GM19043 (cell line): ENCODE measurements at regions not wholly inside any gene's neighbourhood (a gene's known extent, or its start where the extent isn't known, plus 50 kb on each side); places are given as distances from the start of the nearest gene placed in this dataset.

ENCODE experiments used
- ATAC-seq: cut with Tn5 transposase; IDR thresholded peaks from one replicate; pipeline ENCODE4 v1.9.1; 2021; ENCODE audit warnings: low read depth; ENCODE audit not compliant: unreplicated experiment

DNA sequence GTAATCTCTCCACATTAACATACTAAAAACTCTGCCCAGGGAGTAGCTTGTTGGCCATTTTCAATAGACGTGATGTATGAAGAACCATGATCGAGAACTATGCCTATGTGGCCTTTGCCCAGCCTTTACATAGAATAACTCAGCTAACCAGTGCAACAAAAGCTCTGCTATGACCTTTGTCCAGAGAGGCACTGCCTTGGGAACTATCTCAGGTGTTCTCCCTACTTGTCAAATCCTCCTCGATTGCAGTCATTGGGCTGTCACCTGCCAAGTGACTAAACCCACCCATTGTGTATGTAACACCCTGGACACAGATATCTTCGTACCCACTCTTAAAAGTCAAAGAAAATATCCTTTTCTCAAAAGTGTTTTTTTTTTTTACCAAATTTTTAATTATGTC is 610.3 kb upstream of the GALNTL6 start:
- ATAC-seq: no peak

DNA sequence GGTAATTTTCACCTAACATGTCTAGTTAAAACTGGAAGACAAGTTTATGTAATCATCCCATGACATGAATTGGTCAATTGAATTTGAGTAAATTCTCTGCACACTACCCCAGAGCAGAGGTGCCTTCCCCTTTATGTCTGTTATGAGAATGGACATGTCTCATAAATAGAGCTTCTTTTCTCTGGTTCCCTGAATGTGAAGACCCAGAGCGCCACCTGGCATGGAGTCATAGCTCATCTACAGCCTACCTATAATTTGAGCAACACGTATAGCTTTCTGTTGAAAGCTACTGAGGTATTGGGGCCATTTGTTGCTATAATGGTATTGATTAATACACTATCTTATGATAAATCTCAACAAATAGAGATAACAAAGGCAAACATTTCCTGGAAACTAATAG is 626.5 kb upstream of the GALNTL6 start:
- no peak for ATAC-seq

DNA sequence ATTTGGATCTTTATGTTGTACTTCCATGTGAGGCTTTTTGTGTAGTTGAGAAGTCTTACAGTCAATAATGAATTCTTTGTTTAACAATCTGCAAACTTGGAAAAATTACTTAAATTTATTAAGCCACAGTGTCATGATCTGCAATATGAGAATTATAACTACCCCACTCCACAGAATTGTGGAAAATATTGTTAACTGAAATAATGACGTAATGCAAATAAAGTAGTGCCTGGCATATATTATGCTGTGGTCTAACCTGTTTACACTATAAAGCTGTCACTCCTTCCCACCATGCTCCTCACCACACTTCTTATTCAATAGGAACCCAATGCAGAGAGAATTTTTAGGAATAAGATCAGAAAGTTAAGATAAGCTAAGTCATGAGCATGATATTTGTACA is 632.1 kb upstream of the GALNTL6 start:
- no peak for ATAC-seq

DNA sequence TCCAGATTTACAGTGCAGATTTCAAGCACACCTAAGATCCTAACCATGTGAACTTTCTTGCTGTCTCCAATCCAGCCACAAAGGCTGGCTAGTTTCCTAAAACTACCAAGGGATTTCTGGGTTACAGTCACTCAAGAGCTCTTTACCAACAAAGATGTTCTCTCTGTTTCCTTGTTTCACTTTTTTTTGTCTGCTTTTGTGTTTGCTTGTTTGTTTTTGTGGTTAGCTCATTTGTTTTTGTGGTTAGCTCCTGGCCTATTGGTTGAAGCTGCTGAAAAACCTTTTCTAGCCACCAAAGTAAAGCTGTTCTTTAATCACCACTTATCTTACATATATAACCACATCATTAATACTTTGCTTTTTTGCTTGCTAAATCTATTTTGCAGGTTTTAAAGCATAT is 642.5 kb upstream of the GALNTL6 start:
- no peak for ATAC-seq

DNA sequence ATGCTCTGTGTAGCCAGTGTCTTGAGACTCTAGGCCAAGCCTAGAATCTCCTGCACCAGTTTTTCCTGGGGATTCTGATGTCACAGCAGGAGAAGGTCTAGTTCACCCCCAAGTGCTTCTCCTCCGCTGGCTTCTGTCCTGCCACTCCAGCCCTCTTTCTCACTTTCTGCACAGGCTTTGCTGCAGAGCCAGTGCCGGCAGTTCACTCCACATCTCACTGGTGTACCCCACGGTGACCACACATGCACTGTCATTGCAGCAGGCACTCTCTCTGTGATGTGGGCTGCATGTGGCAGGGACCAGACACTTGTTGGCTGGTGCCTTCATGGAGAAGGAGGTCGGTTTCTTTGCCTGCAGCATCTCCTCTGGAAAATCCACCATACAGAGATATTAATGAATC is 643.8 kb upstream of the GALNTL6 start:
- no peak for ATAC-seq

DNA sequence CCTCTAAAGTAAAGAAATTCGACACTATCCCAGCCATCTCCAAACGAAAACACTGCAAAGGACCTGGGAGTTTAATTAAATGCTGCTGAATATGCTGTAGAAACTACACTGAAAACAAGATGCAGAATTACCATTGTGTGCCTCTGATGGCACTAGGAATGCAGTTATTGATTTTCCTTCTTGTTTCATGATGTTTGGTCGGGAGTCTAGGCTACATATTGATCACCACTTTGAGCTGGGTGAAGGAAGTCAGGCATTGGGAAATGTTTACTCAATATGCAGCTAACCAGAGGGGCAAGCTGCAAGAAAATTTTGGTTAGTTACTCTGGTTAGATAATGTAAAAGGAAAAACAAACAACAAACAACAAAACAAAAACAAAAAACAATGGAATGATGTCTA is 650.7 kb upstream of the GALNTL6 start:
- ATAC-seq: no peak

DNA sequence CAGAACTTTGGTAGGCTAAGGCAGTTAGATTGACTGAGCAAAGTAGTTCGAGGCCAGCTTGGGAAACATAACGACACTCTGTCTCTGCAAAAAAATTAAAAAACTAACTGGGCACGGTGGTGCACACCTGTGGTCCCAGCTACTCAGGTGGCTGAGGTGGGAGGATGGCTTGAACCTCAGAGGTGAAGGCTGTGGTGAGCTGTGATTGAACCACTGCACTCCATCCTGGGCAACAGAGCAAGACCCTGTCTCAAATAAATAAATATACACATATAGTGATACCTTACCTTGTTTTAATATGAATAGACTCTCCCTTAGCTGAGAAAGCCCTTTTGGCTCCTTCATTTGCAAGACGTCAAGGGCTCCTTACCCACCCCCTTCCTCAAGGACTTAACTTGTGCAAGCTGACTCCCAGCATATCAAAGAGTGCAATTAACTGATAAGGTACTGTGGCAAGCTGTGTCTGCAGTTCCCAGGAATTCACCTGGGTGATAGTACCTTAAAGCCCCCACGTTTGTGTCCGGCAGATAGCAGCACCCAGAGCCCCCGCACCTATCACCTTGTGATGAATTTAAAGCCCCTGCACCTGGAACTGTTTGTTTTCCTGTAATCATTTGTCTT is 655.6 kb upstream of the GALNTL6 start:
- ATAC-seq: no peak

DNA sequence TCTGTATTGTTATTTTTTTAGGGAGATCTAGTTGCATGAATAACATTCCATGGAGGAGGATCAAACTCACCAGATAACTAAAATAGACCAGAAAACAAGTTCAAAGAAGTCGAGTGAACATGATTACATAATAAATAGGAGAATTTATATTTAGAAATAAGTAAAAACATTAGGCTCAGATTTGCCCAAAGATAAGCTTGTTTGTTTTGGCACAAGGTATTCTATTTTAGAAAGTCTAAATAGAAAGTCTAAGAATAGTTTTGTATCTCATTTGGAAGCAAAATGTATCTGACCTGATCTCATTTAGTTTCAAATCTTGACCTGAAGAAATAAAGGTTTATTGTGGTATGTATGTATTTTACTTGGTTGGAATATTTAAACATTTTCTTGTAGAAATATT is 670.6 kb upstream of the GALNTL6 start:
- no peak for ATAC-seq

DNA sequence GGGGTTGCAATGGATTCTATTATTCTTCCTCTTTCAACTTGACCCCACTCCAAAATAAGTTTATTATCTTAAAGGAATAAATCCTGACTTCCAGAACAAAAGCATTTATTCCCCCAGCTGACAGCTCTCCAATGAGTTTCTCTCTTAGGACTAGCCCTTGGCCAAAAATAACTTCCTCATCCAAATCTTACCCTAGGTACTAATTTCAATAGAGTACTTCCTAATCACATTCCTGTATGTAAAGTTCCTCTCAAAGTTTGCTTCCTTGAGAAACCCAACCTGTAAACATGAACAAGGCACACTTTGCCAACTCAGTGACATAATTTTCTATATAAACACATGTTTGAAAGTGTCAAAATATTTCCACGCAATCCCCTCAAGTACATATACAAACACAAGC is 671.2 kb upstream of the GALNTL6 start:
- no peak for ATAC-seq

DNA sequence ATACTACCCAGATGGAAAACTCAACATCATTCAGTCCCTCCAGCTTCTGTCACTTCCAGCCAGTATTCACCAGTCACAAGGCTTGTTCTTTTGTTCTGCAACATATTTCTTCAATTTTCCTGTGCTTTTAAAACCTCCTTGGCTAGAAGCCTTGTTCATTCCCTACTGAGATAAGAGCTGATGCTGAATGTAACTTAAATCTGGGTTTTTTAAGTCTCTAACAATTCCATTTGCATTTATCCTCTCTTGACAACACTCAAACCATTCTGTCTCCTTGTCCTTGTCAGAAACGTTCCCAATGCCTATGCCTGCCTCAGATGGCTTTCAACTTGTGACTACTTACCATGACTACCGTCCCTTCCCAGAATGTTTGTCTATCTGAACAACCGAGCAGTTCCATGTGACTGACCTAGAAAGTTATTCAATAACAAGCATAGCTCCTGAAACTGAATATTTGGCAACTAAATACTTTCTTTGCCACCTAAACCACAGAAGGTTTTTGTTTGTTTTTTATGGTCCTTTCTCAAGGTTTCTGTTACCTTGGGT is 682.9 kb upstream of the GALNTL6 start:
- ATAC-seq: no peak

DNA sequence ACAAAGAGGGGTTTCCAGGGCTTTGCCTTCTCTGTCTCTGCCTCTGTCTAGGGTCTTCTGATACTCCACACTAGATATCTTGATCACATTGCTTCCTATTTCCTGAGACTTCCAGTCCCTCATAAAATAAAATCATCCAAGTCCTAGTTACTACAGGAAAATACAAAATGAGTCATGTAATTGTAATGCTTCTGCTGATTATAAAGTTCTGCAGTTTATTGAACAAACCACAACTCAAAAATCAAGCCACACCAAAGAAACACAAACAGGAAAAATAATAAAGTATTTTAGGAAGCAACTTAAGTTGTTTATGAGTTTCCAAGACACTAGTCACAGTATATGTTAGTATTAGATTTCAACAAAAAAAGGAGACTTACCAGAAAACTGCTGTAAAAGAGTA is 695.1 kb upstream of the GALNTL6 start:
- ATAC-seq: no peak

DNA sequence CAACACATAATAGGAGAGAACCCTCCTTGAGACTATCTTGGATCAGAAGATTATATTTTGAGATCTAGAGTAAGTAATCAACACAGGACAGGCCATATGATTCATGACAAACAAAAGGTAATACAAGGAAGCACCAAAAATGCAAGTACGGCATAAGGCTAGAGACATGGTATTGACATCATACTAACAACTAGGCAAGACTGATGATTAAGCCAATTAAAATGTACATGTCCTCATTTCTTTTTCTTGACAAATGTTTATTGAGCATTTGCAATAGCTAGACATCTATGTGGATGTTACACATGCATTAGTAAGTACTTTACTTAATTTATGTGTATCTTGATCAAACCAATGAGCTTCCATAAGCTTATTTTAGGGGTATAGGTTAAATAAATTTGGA is 695.7 kb upstream of the GALNTL6 start:
- ATAC-seq: no peak

DNA sequence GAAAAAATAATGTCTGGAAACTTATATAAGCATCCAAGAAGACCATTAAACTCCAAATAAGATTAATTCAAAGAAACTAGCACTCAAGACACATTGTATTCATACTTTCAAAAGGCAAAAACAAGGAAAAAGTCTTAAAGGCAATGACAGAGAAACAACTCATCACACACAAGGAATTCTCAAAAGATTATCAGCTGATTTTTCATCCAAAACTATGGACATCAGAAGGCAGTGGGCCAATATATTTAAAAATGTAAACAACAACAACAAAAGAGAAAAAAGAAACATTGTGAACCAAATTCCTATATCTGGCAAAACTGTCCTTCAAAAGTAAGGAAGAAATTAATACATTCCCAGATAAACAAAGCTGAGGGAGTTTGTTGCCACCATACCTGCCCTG is 711.4 kb upstream of the GALNTL6 start:
- no peak for ATAC-seq

DNA sequence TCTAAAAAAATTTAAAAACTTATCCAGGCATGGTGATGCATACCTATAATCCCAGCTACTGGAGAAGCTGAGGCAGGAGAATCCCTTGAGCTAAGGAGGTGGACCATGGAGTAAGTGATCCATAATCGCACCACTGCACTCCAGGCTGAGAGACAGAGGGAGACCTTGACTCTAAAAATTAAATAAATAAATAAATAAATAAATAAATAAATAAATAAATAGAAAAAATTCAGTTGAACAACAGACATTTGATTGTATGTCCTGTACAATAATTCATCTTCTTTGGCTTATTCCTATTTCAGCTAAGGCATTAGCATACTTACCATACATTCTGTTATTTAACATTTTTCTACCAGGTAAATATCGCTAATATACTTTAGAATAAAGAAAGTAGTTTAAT is 726.1 kb upstream of the GALNTL6 start:
- ATAC-seq: no peak

DNA sequence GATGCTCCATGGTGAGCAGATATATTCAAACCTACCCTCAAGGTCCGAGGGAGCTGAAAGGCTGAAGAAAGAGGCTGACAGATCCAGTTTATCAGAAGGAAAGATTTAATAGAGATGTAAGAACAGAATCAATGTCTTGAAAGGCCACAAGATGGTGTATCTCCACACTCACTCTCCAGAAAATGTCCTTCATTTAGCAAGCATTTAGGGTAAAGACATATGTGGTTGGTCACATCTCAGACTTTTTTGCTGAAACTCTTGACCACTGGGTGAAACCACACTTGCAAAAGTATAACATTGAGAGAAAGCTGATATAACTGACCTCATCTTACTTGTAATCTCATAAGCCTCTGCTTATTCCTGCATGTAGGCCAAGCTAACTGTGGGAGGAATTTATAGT is 745.8 kb upstream of the GALNTL6 start:
- no peak for ATAC-seq

DNA sequence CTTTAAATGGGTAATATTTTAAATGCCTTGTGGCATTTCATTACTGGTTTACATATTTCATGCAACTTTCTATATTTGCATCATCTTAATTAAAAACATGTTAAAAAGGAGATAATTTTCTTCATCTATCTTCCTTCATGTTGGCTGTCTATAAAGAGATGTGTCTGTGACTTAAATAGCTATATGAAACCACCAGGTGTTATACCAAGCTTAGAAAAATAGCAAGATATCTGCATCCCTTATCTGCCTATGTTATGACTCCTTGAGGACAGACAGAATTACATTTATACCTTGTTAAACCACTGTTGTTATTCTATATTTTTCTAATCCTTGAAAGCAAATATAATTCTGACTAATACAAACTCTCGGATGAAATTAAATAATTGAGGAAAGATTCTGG is 763.8 kb upstream of the GALNTL6 start:
- ATAC-seq: no peak

DNA sequence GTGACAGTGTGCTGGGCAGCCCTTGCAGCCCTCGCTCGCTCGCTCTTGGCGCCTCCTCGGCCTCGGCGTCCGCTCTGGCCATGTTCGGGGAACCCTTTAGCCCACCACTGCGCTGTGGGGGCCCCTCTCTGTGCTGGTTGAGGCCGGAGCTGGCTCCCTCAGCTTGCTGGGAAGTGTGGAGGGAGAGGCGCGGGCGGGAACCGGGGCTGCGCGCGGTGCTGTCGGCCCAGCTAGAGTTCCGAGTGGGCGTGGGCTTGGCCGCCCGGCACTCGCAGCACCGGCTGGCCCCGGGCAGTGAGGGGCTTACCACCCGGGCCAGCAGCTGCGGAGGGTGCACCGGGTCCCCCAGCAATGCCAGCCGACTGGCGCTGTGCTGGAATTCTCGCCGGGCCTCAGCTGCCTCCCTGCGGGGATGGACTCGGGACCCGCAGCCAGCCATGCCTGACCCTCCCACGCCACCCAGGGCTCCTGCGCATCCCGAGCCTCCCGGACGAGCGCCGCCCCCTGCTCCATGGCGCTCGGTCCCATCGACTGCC is 770.1 kb upstream of the GALNTL6 start:
- ATAC-seq: no peak

DNA sequence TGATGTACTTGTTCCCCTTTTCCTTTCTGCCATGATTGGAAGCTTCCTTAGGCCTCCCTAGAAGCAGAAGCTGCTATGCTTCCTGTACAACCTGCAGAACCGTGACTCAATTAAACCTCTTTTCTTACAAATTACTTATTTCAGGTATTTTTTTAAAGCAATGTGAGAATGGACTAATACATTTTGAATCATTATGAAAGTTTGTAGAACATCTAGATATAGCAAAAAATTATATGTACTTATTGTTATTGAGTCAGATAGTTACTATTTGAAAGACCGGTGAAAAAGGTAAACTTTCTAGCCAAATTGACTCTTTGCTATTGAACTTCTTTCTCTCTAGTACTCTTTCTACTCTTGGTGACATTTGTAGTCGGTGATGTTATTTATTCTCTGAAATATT is 777.3 kb upstream of the GALNTL6 start:
- ATAC-seq: no peak

DNA sequence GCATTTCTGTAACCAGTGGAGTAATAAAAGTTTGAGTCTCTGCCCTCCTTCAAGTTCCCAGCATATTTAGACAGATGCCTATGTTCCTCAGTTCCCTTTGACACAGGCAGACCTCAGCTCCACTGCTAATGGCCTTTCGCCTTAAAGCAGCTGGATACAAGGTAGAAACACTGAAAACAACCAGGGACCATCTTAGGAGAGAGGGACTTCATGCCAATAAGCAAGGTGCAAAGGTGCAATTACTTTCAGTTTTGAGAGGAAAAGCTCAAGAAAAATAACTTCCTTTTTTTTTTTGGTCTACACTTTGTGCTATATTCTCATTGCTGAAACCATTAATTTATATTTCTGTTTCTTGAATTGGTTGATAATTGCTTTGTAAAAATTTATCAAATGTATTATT is 781.9 kb upstream of the GALNTL6 start:
- no peak for ATAC-seq

DNA sequence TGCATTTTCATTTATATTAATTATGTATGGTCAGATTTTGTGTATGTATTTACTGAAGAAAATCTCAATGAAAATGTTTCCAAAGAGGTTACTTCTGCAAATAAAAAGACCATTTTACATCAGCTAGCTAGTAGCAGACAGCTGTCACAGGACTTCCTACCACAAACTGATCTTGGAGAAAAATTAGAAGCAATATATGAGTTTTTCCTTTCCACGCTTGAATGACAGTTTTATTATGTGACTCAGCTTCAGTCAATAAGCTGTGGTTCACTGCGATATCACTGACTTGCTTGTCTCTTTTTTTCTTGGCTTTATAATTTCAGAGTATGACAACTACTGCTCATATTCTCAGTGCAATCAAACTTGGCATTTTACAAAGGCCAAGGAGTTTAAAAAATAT is 787.4 kb upstream of the GALNTL6 start:
- ATAC-seq: no peak

DNA sequence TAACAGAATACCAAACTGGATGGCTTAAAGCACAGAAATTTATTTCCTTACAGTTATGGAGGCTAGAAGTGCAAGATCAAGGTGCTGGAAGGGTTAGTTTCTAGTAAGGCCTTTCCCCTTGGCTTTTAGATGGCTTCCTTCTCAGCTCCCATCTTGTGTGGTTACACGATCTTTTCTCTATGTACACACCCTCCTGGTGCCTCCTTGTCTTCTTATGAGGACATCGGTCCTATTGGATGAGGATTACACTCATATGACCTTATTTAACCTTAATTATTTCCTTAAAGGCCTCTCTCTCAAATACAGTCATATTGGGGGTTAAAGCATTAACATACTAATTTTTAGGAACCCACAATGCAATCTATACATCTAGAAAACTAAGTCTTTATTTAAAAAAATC is 787.9 kb upstream of the GALNTL6 start:
- no peak for ATAC-seq

DNA sequence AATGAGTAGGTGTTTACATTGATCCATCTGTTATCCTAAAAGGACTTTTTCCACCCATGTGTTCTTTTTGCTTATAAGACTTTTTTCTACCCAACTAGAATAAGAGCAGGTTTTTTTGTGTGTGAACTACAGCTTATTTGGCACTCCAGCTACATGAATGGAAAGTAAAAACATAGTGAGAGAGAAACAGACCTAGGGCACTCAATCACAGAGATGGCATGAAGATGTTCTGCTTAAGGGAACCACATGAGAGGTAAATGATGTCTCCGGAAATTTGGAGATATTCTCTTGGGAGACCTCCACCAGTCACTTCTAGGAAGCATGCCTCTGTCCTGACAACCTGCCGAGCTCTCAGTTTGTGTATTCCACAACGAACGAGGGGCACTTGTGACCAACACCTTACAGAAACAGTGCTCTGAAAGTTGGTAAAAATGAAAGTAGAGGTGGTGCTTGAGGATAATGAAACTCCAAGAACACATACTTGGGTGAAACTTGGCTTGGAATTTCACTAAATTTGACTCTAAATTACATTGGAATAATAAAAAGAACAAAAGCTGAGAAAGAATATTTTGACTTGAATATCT is 788.4 kb upstream of the GALNTL6 start:
- ATAC-seq: no peak
